Stimulated activated CD8-positive, alpha-beta memory T cell treated with anti-CD3 and anti-CD28 coated beads, Interleukin-2, amount 100 ng/mL, for 1 hour (primary cell): ENCODE measurements at regions not wholly inside any gene's neighbourhood (a gene's known extent, or its start where the extent isn't known, plus 50 kb on each side); places are given as distances from the start of the nearest gene placed in this dataset.
"Not testable (repeated sequence)": the region's sequence is repeated elsewhere in the genome, so short reads cannot be mapped to it uniquely, and the experiment has no call there.

Experiments
- DNase-seq, 2 donors: peaks; one replicate each; pipeline ENCODE4 v3.0.0-alpha.2; 2020; ENCODE audit warnings: low read depth in 2 of 2

GRCh38 chr12:131340616-131341210 is 370.2 kb upstream of the SFSWAP start:
- DNase-seq: no peak

GRCh38 chr12:131341608-131342007 is 369.3 kb upstream of the SFSWAP start:
- not testable (repeated sequence) for DNase-seq

DNA sequence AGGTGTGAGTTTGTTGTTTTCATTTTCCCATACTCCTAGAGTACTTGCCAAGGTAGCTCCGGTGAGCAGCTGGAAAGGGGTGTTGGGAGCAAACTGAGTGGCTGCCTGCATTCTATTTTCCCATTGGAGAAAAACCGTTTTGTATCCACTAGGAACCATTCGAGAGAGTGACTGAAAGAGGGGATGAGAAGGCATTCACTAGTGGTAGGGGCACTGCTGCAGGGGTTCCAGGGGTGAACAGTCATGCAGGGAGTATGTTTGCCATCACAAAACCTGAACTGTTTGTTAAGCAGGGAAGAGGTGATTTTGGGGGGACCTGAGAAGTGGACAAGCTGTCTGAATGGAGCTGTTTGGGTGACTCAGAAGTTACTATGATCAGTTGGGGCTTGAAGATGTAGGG is 367.5 kb upstream of the SFSWAP start:
- not testable (repeated sequence) for DNase-seq

DNA sequence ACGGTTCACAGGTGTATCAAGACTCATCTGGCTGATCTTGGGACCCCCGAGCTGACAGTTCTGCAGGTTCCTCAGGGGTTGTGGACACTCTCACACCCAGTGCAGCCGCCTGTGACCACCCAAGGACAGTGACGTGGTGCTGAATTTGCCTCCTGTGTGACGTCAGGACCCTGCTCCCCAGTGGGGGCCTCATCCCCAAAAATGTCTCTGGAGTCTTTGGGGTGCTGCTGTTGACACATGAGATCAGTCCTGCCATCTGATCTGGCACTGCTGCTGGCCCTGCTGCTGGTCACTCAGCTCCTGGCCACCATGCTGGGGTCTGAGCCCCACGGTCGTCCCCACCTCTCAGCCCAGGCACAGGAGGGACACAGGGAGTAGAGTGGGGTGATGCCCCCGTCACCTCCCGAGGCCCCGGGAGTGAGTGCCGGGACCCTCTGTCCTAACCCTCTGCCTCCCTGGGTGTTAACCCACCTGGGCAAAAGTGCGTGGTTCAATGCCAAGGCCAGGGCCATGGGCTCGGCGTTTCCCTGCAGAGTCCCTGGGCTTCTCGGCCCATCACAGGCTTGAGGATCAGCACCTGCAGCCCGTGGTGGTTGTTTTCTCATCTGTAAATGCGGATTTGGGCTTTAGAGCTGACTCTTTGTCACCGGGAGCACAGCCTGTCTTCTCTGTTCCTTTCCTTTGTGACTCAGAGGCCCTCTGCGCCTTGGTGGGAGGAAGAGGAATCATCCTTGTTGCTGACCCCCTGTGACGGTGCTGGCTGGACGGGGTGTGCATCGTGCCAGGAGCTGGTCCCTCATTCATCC is 366.0 kb upstream of the SFSWAP start:
- DNase-seq: not testable (repeated sequence)

- DNase-seq: no peak
Measured at GRCh38 chr12:131345521-131346436, 365.1 kb upstream of the SFSWAP start.

DNA sequence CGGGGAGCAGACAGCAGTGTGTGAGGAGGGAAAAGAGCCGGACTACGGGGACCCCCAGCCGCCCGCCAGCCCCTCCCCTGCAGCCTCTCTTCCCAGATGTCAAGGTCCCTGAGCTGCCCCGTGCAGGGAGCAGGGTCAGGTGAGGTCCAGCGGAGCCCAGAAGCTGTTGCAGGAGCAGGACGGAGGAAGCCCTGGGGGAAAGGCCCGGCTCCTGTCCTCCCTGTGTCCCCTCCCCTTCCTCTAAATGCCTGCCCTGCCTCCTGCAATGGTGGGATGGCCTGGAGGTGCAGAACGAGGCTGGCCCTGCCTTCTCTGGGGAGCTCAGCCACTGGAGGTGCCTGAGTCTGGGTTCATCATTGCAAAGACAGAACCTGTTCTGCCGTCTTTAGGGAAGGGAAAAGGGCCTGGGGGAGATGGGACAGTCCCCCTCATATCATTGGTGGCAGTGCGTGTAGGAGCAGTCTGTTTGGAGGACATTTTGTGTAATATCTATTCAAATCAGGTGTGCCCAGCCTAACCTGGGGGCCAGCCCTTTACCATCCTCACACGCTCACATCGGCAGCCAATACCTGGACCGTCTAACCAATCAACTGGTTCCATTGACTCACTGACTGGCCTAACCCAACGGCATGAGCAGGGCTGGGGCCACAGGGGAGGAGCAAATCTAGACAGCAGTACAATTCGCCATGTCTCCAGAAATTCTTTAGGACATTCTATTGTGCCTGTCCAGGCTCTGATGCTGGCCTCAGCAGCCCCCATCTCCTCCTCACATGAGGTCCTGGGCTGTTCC is 364.1 kb upstream of the SFSWAP start:
- no peak for DNase-seq

DNA sequence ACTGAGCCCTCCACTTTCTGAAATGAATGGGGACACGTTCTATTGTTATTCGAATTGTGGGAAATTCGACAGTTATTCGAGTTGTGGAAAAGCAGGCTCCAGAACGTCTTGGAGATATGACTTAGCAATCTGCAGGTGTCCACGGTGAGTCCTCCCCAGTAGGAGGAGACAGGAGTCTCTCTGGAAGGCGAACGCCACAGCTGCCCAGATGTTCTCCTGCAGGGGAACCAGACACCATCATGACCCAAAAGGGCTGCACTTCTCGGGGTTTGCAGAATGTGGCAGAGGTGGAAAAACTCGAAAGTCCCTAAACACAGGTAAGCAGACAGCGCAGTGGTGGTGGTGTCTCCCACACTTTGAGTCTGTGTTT is 363.6 kb upstream of the SFSWAP start:
- no peak for DNase-seq

GRCh38 chr12:131347732-131348131 is 363.2 kb upstream of the SFSWAP start:
- DNase-seq: no peak

DNA sequence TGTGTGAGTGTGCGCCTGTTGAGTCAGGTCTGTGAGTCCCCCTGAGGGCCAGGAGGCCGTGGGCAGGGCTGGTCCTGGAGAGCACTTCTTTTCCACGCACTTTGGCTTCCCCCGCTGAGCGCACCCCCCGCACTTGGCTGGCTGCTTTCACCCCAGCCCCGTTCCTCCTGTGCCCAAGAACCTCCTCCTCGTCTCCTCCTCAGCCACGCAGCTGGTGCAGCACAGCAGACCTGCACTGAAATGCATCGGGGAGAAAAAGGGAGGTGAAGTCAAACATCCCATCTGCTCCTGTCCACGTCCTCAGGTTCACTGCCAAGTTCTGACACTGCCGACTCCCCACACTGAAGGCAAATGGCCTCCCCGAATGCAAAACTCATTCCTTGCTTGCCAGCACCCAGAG is 362.7 kb upstream of the SFSWAP start:
- no peak for DNase-seq

DNA sequence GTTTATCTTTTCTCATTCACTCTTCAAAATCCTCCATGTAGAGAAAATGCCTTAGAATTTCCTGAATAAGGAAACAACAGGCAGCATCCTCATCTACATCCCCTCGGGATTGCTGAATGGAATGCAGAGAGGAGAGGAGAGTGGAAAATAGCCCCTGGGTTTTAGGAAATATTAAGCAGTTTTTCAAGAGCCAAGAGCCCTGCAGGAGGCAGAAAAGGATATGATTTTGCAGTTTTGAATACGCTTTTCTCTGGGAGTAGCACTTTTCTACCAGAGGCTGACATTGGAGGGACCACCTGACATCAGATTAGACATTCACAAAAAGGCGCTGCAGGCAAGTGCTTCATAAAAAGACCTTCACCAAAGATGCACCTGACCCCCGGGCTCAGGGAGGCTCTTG is 362.2 kb upstream of the SFSWAP start:
- DNase-seq: no peak

DNA sequence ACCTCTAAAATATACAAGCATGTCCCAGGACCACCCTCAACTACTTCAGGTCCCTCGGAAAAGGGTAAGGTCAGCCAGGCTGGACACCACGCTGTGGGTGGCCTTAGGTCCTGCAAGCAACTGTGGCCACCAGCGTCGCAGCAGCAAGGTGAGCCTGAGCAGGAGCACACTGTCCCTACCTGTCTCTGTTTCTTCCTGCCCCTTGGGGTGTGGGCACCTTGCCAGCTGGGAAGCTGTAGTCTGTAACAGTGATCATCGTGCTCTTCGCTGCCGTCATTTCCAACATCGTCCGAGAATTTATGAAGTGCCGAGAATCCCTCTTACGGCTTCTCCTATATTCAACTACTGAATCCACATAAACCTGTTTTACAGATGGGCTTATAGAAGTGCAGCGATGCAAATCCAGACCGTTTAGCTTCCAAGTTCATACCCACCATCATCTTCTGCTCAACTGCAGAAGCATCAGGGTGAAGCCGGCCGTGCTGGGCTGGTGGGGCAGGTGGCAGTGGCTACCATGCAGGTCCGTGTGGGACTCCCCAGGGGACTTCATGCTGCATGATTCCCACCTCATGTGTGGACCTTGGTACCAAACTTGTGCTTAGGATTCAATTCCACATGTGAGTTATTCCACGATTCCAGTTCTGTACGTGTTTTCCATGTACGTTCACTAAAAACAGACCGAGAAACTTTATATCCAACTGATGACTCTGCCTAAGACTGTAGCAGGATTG is 361.3 kb upstream of the SFSWAP start:
- DNase-seq: no peak

DNA sequence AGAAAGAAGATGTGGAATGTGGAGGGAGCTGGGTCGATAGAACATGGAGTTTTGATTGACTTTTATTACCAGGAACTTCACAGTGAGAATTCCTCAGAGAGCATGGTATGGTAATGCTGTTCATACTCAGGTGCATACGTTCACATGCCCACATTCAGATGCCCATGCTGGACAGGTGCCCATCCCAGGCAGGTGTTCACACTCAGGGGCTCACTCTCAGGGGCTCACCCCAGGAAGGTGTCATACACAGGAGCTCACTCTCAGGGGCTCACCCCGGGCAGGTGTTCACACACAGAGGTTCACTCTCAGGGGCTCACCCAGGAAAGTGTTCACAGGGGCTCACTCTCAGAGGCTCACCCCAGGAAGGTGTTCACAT is 360.0 kb upstream of the SFSWAP start:
- DNase-seq: no peak

GRCh38 chr12:131351319-131352028 is 359.4 kb upstream of the SFSWAP start:
- no peak for DNase-seq

GRCh38 chr12:131352296-131352900 is 358.5 kb upstream of the SFSWAP start:
- DNase-seq: no peak

DNA sequence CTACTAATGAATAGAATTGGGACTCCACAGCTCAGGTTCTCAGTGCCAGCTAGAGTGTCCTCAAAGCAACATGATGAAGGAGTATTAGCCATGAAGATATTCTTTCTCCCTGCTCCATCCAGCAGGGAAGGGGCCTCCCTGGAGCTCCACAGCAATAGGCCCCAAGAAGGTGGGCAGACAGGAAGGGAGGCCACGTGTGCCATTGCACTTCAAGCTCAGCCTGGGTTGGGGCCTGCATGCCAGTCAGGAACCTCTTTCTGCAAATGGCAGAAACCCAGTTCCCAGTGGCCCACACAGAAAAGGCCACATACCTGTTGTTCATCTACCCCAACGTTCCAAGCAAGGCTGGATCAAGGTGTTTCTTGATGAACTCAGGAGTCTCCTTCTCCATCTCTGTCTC is 357.5 kb upstream of the SFSWAP start:
- no peak for DNase-seq

DNA sequence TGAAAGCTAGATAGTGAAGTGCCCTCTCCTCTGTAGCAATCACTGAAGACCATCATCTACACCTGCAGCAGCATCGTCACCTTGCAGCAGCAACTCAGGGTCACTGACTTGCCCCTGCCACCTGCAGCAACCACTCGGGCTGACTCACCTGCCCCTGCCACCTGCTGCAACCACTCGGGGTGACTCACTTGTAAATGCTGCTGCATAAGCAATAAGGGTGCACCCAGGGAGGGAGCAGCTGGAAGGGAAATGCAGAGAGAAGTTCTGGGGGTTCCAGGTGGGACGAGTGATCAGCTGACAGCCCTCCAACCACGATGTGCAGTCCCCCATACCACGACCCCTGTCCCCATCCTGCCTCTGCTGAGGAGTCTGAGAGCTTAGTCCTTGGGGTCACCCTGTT is 357.1 kb upstream of the SFSWAP start:
- DNase-seq: no peak

- no peak for DNase-seq
Measured at GRCh38 chr12:131355361-131356245, 355.3 kb upstream of the SFSWAP start.

GRCh38 chr12:131356485-131357184 is 354.3 kb upstream of the SFSWAP start:
- DNase-seq: no peak
